GM18870 (cell line): ENCODE measurements at regions not wholly inside any gene's neighbourhood (a gene's known extent, or its start where the extent isn't known, plus 50 kb on each side); places are given as distances from the start of the nearest gene placed in this dataset.

ENCODE experiments used
- ATAC-seq: cut with Tn5 transposase; IDR thresholded peaks from one replicate; pipeline ENCODE4 v1.9.1; 2021; ENCODE audit warnings: moderate library complexity; ENCODE audit not compliant: unreplicated experiment

- ATAC-seq: no peak
Observed at GRCh38 chr7:113487925-113488731, 369.8 kb upstream of the SMIM30 start.

- no peak for ATAC-seq
Observed at GRCh38 chr7:113486548-113486947, 368.2 kb upstream of the SMIM30 start.

GRCh38 chr7:113483657-113484056 is 365.3 kb upstream of the SMIM30 start:
- ATAC-seq: no peak

GRCh38 chr7:113480537-113480936 is 362.2 kb upstream of the SMIM30 start:
- no peak for ATAC-seq

DNA sequence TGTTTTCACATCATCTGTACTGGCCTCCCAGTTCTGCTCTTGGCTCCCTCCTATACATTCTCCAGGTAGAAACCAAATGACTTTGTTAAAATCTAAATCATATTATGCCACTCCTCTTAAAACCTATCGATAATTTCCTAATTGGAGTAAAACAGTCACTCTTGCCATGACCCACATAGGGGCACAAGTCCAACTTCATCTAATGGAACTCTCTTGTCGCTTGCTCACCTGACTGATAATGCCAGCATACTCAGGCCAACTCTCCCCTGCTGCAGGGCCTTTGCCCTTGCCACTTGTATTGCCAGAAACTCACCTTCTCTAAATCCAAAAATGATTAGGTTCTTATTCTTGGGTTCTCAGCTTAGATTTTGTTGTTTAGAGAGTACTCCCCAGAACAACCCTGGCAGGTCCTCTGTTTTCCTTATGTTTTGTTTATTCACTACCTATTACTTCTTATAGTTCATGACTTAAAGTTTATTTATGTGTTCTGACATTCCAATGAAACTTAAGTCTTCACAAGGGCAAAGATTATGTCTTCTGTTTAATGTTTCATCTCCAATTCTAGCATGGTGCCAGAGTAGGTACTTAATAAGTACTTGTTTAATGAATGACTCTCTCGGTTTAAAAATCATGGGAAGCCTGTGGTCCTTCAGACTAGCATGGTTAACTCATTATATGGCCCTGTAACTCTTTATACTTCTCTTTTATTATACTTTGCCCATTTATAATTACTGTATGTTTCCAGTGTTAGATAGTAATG is 345.9 kb upstream of the SMIM30 start:
- no peak for ATAC-seq

DNA sequence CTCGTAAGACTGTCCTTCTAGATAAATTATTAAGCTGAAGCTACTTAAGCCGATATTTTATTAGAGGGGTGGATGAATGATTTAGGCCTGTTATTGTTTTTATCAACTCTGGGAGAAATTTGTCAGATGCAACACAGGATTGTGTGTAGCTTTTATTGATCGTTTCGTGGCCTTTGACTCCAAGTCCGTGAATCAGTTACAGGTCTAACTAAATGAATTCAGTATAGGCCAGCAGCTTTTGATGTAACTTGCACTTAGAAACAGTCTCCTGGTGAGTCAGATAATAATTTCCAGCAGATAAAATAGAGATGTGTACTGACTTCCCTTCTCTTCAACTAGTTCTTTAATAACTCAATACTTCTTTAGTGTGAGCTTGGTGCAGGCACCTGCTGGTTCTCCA is 341.7 kb upstream of the SMIM30 start:
- ATAC-seq: no peak

DNA sequence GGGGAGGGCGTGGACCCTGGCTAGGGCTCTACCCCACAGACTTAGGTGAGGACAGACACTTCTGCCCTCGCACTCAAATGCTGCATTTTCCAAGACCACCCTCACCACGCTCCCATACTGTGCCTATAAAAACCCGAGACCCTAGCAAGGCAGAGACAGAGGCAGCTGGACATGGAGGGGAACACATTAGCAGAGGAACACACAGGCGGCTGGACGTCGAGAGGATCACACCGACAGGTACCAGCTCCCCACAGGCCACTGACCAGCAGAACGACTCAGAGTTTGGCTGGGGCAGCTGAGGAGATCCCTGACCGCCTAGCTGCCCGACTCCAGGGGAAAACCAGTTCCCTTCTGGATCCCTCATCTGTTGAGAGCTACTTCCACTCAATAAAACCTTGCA is 338.2 kb upstream of the SMIM30 start:
- no peak for ATAC-seq

DNA sequence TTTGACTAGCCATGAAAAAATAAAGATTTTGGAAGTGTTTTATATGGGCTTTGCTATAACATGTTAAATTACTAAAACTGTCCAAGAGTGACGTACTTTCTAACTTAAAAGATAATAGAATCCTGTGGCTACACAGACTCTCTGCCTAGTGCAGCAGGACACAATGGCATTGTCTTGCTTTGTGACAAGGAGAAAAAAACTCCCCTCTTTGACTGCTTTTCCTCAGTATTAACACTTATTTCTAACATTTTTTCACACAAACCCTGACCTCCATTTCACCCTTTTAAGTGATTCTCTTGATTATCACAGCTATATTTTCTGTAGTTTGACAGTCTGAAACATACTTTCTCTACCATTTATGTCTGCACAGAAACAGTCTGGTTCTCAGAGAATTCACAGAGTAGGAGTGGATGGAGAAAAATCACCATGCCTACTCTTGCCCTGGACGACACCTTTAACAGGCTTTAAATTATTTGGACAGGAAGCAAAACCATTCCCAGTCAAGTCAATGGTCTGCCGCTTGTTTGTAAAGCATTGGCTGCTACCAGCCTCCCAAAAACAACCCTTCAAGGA is 336.3 kb upstream of the SMIM30 start:
- ATAC-seq: no peak

GRCh38 chr7:113452245-113452644 is 333.9 kb upstream of the SMIM30 start:
- no peak for ATAC-seq

GRCh38 chr7:113446791-113447190 is 328.4 kb upstream of the SMIM30 start:
- no peak for ATAC-seq

DNA sequence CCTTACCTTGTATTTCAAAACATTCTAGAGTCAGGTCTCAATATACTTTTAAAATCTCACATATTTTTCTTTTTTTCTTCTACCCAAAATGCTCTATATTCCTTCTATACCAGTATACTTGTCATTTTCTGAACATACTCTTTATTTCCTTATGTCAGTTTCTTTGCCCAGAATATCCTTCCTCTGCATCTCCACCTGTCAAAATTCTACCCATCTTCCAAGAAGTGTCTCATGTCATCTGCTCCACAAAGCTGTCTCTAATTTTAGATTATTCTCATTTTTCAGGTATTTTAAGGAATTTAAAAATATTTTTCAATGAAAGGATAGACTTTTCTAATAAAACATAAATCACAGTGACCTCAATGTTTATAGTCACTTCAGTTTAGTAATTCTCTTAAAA is 328.0 kb upstream of the SMIM30 start:
- ATAC-seq: no peak

DNA sequence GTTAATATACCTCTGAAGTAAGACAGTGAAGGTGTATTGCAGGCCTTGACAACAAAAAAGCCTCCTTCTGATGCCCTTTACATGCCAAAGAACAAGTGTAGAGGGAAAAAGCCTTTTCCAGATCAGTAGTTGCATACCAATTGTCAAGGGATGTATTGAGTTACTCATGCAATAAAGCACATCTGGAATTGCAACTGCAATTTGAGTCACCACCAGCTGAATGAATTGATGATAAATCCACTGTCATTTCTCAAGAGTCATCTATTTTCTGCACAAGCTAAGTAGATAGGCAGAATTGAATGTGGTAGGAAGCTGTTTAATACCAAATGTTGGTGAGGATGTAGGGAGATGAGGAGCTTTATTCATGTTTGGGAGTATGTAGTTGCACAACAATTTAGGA is 325.9 kb upstream of the SMIM30 start:
- no peak for ATAC-seq

DNA sequence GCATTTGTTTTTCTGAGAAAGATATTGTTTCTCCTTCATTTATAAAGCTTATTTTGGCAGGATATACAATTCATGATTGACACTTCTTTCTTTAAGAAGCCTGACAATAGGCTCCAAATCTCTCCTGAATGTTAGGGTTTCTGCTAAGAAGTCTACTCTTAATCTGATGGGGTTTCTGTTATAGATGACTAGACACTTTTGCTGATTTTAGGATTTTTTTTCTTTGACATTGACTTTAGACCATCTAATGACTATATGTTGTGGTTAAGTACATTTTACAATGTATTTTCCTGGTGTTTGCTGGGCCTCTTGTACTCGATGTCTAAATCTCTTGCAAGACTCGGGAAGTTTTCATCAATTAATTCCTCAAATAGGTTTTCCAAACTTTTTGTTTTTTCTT is 321.8 kb upstream of the SMIM30 start:
- ATAC-seq: no peak

GRCh38 chr7:113431406-113431805 is 313.1 kb upstream of the SMIM30 start:
- ATAC-seq: no peak

DNA sequence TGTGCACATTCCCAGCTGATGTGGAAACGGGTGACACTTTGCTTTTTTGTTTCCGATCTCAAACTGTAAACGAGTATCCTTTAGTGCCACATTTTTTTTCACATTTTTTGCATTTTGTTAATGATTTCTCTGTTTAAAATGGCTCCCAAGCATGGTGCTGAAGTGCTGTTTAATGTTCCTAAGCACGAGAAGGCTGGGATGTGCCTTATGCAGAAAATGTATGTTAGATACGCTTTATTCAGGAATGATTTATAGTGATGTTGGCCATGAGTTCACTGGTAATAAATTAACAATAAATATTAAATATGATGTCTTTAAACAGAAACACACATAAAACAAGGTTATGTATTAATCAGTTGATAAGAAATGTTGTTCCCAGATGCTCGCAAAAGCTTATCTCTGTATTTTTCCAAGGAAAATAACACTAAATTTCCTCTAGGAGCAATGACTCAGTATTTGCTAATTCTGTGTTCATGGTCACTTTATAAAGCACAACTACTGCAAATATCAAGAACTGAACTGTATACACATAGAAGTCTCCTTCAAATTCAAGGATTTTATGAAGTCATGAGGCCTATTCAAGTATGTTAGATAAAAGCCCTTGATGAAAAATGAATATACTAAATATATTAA is 305.9 kb upstream of the SMIM30 start:
- ATAC-seq: no peak

DNA sequence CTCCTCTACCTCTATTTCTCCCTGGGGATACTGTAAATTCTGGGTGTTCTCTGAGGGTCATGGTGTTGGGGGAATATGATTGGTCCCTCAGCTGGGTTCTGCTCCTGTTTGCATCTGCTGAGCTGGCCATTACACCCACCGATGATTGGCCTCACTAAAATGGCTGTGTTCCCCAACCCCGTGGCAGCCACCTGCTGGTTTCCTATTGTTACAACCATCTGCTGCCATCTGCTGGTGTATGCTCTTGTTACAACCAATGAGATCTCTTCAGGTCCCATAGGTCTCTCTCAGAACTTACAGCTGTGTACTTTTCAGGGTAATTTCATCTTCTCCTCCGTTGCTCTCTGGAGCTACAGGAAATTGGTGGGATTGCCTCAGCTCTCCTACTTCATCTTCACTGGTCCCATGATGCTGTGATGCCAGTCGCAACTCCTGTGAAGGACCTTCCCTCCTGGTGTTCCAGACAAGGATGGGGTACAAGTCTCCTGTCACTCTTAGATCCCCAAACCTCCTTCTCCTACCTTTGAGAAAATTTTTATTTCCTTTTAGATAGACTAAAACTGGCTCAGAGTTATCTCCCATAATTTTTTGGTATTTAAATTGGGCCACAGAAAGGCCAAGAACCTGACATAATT is 303.5 kb upstream of the SMIM30 start:
- peak; percentile 100 for ATAC-seq

DNA sequence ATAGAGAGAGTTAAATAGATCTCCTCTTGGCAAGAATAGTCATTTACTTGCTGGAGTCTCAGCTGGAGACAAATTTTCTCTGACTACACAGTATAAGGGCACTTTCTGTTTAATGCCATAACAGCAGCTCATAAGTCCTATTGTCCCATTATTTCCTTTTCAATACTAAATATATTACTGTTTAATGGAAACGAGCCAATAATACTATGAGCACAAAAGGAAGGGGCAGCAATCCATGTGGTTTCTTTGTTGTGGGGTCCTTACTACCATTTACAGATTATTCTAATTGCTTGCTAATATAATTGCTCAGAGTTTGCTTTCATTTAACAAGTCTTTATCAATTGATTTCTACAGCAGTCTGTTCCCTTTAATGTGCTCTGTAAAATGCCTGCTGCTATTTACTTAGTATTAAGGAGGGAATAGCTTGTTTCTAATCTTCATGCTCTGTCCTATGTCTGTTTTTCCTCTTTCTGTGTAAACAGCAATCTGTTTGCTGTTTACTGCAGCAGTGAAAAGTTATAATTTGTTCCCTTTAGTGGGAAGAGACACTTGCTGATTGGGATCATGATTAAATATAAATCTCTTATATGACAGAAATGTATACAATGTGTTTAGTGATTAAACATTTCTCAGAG is 296.2 kb upstream of the SMIM30 start:
- no peak for ATAC-seq

GRCh38 chr7:113412410-113412809 is 294.1 kb upstream of the SMIM30 start:
- ATAC-seq: no peak

GRCh38 chr7:113410796-113411195 is 292.4 kb upstream of the SMIM30 start:
- ATAC-seq: no peak

GRCh38 chr7:113408999-113409398 is 290.6 kb upstream of the SMIM30 start:
- no peak for ATAC-seq
